ENCODE measurements at regions not wholly inside any gene's neighbourhood (a gene's known extent, or its start where the extent isn't known, plus 50 kb on each side); places are given as distances from the start of the nearest gene placed in this dataset.

GRCh38 chr14:25400607-25401206 is 350.8 kb upstream of the STXBP6 start:
- no peak for DNase-seq (ENCODE audit: low read depth)
- no peak overlapping the region for H3K4me3 ChIP-seq (ENCODE audit: low read depth, low read length)
- TF ChIP-seq, protein P1, sequence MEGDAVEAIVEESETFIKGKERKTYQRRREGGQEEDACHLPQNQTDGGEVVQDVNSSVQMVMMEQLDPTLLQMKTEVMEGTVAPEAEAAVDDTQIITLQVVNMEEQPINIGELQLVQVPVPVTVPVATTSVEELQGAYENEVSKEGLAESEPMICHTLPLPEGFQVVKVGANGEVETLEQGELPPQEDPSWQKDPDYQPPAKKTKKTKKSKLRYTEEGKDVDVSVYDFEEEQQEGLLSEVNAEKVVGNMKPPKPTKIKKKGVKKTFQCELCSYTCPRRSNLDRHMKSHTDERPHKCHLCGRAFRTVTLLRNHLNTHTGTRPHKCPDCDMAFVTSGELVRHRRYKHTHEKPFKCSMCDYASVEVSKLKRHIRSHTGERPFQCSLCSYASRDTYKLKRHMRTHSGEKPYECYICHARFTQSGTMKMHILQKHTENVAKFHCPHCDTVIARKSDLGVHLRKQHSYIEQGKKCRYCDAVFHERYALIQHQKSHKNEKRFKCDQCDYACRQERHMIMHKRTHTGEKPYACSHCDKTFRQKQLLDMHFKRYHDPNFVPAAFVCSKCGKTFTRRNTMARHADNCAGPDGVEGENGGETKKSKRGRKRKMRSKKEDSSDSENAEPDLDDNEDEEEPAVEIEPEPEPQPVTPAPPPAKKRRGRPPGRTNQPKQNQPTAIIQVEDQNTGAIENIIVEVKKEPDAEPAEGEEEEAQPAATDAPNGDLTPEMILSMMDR (IDR thresholded peaks at IDR 0.05; ENCODE audit: control insufficient read depth, extremely low read depth, insufficient read depth): peak; percentile 82

GRCh38 chr14:25396128-25396527 is 346.2 kb upstream of the STXBP6 start:
- no peak overlapping the region for H3K4me3 ChIP-seq (ENCODE audit: low read depth, low read length)
- TF ChIP-seq, protein P1 (IDR thresholded peaks at IDR 0.05; ENCODE audit: control insufficient read depth, extremely low read depth, insufficient read depth): no peak
- no peak for DNase-seq (ENCODE audit: low read depth)

DNA sequence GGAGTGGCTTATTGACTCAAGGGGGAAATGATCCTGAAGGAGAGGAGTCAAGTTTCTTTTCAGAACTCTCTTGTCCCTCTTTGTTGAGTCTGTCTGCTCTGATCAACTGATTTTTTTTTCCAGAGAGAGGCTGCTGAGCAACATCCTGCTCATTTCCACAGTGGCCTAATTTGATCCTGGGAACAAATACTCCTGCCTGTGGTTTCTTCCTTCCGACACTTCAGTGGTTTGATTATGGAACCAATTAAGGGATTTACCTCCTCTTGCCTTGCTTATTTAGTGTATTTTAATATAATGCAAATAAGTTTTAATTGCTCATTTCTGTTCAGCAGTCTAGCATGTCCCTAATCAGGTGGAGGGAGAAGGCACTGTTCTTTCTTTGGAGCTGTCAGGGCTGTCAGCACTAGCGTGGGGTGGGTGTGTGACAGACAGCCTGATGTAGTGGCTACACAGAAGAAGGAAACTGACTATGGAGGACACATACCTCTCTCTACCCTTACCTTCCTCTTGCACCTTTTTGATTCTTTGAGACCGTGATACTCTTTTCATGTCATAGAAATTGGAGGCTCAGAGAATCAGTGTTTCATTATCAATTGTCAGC is 344.9 kb upstream of the STXBP6 start:
- H3K4me3 ChIP-seq (ENCODE audit: low read depth, low read length): no peak overlapping the region
- TF ChIP-seq, protein P1 (IDR thresholded peaks at IDR 0.05; ENCODE audit: control insufficient read depth, extremely low read depth, insufficient read depth): no peak
- DNase-seq (ENCODE audit: low read depth): no peak

- TF ChIP-seq, protein P1 (IDR thresholded peaks at IDR 0.05; ENCODE audit: control insufficient read depth, extremely low read depth, insufficient read depth): no peak
- no peak for DNase-seq (ENCODE audit: low read depth)
- H3K4me3 ChIP-seq (ENCODE audit: low read depth, low read length): no peak overlapping the region
These were observed 344.4 kb upstream of the STXBP6 start for GRCh38 chr14:25394356-25394755.

- H3K4me3 ChIP-seq (ENCODE audit: low read depth, low read length): no peak overlapping the region
- TF ChIP-seq, protein P1 (IDR thresholded peaks at IDR 0.05; ENCODE audit: control insufficient read depth, extremely low read depth, insufficient read depth): no peak
- DNase-seq (ENCODE audit: low read depth): no peak
These were observed 340.0 kb upstream of the STXBP6 start for GRCh38 chr14:25389948-25390347.

DNA sequence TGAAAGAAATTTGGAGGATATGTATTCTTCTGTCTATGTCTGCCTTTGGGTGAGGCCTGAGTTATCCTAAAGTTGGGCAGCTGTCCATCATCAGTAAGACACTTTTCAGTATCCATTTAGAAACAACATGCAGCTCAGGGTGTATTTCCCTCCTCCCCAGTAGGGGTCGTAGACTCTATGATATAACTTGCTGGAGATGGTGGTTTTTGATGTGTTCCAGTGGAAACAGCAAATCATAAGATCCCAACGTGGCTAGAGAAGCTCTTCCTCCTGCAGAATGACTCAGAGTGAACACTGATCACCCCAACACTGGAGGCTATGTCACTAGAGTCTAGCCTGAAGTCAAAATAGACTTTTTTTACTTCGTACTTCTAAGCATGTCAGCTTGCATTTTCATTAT is 331.6 kb upstream of the STXBP6 start:
- no peak for DNase-seq (ENCODE audit: low read depth)
- H3K4me3 ChIP-seq (ENCODE audit: low read depth, low read length): no peak overlapping the region
- TF ChIP-seq, protein P1 (IDR thresholded peaks at IDR 0.05; ENCODE audit: control insufficient read depth, extremely low read depth, insufficient read depth): peak; percentile 30

DNA sequence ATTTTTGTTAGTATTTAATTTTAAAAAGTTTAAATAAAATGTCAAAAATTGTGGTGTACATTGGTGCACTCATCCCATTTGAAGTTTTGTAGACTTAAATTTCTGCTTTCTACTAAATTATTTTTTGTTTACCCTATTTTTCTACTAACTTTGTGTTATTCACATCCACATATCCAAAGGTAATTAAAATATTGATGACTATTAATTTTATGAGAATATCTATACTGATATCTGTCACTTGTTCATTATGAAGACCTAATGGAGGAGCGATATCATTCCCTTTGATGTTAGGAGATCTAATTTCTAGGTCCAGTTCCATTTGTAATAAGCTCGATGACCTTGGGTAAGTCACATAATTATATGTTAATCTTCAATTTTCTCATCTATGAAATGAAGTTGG is 325.7 kb upstream of the STXBP6 start:
- no peak overlapping the region for H3K4me3 ChIP-seq (ENCODE audit: low read depth, low read length)
- no peak for DNase-seq (ENCODE audit: low read depth)
- TF ChIP-seq, protein P1 (IDR thresholded peaks at IDR 0.05; ENCODE audit: control insufficient read depth, extremely low read depth, insufficient read depth): no peak

Data from LNCaP clone FGC (cell line).